Retinal pigment epithelial cell (primary cell): ENCODE measurements at regions not wholly inside any gene's neighbourhood (a gene's known extent, or its start where the extent isn't known, plus 50 kb on each side); places are given as distances from the start of the nearest gene placed in this dataset.
A peak's percentile ranks its signal among the peaks of the same experiment; 100 is the strongest.
"Not testable (repeated sequence)": the region's sequence is repeated elsewhere in the genome, so short reads cannot be mapped to it uniquely, and the experiment has no call there.

Experiments used
- DNase-seq: peaks from one replicate; pipeline ENCODE4 v3.0.0-alpha.2; 2010; ENCODE audit warnings: low read depth
- H3K4me3 ChIP-seq: 2 replicates; pipeline ENCODE4 v1.5.1; 2011; ENCODE audit warnings: mild to moderate bottlenecking, low read length, control low read depth, moderate library complexity
- TF ChIP-seq, protein P1 (sequence below): conservative IDR thresholded peaks from 2 replicates; pipeline ENCODE4 v1.5.1; 2011; ENCODE audit warnings: low read depth, low read length, control low read depth, inconsistent platforms

DNA sequence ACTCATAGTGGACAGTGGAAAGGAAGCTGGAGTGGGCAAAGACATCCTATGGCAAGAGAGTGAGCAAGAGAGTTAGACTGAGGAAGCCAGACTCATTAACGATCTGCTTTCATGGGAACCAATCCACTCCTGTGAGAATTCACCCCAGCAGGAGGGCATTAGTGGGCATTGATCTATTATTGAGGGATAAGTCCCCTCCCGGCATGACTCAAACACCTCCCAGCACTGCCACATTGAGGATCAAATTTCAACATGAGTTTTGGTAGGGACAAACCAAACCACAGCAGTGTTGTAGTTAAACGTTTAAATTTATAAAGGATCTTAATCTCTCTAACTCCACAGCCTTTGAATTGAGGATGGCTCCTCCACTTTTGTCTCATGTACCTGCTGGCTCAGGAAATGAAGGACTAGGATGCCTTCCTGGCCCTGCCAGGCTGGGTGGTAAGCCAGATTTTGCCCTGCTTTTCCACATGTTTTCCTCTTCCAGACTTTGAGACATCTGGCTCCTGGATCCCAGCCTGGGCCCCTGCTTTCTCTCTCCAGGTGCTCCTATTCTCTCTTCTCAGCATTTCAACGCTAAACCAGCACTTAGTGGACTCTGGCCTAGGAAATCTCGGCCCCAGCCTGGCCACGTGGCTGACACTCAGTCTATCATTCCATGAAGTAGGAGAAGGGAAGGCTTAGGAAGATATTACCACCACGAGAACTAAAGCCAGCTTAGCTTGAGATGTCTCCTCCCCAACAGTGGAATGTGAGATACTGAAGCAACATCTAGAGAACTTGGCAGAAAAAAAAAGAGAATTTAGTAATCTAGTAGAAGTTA is 96.5 kb upstream of the PIP4K2A start:
- TF ChIP-seq, protein P1, sequence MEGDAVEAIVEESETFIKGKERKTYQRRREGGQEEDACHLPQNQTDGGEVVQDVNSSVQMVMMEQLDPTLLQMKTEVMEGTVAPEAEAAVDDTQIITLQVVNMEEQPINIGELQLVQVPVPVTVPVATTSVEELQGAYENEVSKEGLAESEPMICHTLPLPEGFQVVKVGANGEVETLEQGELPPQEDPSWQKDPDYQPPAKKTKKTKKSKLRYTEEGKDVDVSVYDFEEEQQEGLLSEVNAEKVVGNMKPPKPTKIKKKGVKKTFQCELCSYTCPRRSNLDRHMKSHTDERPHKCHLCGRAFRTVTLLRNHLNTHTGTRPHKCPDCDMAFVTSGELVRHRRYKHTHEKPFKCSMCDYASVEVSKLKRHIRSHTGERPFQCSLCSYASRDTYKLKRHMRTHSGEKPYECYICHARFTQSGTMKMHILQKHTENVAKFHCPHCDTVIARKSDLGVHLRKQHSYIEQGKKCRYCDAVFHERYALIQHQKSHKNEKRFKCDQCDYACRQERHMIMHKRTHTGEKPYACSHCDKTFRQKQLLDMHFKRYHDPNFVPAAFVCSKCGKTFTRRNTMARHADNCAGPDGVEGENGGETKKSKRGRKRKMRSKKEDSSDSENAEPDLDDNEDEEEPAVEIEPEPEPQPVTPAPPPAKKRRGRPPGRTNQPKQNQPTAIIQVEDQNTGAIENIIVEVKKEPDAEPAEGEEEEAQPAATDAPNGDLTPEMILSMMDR: no peak
- no peak overlapping the region for H3K4me3 ChIP-seq
- no peak for DNase-seq

DNA sequence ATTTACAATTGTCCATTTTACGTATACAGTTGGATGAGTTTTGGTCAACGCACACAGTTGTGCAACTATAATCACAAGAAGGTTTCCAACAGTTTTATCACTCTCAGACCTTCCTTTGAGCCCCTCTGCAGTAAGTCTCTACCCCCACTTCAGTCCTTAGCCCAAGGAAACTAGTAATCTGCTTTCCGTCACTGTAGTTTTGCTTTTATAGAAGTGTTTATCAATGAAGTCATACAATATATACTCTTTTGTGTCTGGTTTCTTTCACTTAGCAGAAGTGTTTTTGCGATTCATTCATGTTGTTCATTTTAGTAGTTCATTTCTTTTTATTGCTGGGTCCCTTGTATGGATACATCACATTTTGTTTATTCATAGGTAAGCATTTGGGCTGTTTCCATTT is 92.9 kb upstream of the PIP4K2A start:
- TF ChIP-seq, protein P1: no peak
- H3K4me3 ChIP-seq: no peak overlapping the region
- no peak for DNase-seq

DNA sequence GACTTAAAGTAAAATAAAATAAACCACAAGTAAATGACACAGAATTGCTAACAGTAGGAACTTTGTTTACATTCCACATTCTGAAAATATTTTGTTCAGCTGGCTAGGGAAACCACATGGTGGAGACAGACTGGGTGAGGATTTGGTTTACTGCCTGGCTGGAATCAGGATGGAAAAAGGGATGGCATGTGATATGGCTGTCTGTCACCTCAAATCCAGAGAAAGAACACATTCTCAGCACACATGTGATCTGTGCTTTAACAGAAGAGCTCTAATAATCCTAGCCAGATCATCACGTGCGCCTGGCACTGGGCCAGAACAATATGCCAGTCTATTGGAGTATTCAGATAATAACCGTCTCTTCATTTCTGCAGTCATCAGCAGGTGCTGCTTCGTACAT is 90.9 kb upstream of the PIP4K2A start:
- peak; percentile 62 for DNase-seq

GRCh38 chr10:22803261-22803885 is 89.0 kb upstream of the PIP4K2A start:
- peak; percentile 47 for DNase-seq

More for the DNA sequence above, 90.9 kb upstream of the PIP4K2A start:
- TF ChIP-seq, protein P1: peak; percentile 34
- no peak overlapping the region for H3K4me3 ChIP-seq

DNA sequence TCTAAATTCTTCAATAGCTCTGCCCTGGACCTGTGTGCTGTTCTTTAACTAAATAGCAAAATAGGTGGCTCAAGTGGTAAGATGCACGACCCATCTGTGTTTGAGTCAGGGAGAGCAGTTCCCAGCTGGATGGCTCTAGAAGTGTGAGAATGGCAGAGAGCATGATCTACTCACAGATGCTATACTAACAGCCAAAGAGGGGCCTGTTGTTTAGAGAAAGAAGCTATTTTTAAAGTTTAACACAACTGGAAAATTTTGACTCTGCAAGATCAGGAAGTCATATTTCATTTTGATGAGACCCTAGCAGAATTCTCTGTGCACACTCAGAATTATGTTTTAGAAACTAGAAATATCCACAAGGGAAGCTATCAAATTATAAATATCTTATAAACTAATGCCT is 87.4 kb upstream of the PIP4K2A start:
- TF ChIP-seq, protein P1: no peak

More at GRCh38 chr10:22803261-22803885, 89.0 kb upstream of the PIP4K2A start:
- no peak overlapping the region for H3K4me3 ChIP-seq
- TF ChIP-seq, protein P1: no peak

GRCh38 chr10:22797796-22798195 is 83.4 kb upstream of the PIP4K2A start:
- not testable (repeated sequence) for H3K4me3 ChIP-seq, DNase-seq

More for the DNA sequence above, 87.4 kb upstream of the PIP4K2A start:
- no peak for DNase-seq
- no peak overlapping the region for H3K4me3 ChIP-seq

DNA sequence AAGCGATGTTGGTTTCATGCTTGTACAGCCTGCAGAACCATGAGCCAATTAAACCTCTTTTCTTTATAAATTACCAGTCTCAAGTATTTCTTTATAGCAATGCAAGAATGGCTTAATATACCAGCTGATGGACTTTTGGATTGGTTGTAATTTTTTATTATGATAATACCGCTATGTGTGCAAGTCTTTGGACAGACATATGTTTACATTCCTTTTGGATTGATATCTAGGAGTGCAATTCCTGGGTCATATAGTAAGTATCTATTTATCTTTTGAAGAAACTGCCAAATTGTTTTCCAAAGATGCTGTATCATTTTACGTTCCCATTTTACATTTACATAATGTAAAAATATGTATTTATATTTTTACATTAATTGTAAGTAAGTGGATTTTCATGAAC is 81.2 kb upstream of the PIP4K2A start:
- TF ChIP-seq, protein P1: no peak
- no peak for DNase-seq
- H3K4me3 ChIP-seq: no peak overlapping the region
